NCI-H1436 treated with DMSO at 0.1 percent for 48 hours (cell line): ENCODE measurements at regions not wholly inside any gene's neighbourhood (a gene's known extent, or its start where the extent isn't known, plus 50 kb on each side); places are given as distances from the start of the nearest gene placed in this dataset.

Experiments
- DNase-seq: peaks from one replicate; lab custom pipeline; 2025; lab: John Stamatoyannopoulos, UW

DNA sequence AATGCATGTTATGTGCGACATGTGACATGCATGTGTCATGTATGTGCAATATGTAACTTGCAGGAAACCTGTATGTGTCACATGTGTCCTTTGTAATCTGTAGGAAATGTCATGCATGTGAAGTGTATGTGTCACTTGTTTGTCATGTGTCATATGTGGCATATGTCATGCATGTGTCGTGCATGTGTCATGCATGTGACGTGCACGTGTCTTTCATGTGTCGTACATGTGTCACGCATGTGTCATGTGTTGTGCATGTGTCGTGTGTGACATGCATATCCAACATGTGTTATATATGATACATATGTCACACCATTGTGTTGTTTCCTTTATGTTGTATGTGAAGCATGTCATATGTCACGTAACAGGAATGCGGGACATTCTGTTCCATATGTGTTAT lies 2153.2 kb upstream of the PIK3C3 start:
- DNase-seq: no peak

DNA sequence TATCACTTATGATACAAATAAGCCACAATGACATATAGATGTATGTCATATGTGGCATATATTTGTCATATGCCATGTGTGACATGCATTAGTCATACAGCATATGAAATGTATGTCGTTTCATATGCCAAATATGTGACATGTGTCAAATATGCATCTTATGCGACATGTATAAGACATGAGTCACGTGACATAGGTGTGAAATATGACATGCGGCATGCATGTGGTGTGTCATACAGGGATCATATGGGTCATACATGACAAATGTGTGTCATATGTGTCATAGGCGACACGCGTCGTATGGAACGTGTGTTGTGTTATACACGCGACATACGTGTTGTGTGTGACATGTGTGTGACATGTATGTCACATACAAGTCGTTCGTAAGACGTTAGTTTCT lies 2154.0 kb upstream of the PIK3C3 start:
- DNase-seq: no peak

- DNase-seq: no peak
These were observed 2156.0 kb upstream of the PIK3C3 start for GRCh38 chr18:39799006-39799405.

GRCh38 chr18:39796393-39796792 lies 2158.6 kb upstream of the PIK3C3 start:
- no peak for DNase-seq

DNA sequence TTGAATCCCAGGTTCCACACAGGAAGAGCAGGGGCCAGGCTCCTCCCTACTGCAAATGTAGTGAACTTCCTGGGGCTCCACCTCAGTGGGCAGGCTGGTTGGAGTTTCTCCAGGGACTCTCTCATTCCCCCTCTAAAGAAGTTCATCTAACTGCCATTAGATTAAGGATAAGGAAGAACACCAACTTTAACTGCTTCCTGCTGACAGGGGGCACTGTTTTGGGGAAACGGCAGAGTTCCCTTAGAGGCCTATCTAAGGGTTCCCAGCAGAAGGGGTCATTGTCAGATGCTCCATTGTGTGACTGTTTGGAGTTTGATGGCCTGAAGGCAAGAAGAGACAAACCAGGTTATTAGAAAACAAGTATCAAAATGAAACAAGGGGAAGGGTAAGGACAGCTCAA lies 2159.7 kb upstream of the PIK3C3 start:
- DNase-seq: no peak

DNA sequence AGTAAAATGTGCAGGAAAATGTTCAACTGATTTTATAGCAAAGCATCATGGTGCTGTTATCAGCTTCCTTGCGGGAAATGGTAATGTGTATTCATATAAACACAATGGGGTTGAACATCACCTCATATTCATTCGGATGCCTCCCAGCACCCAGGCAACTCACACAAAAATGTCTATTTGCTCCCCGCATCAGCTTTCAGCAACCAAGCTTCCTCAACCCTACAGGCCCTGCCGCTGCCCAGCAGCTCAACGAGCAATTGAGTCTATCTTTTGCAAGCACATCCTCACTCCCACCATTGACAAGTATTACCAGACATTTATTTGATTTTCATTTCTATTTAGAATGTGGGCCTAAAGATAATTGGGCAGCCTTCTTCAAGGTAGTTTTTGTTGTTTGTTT lies 2161.4 kb upstream of the PIK3C3 start:
- DNase-seq: no peak

DNA sequence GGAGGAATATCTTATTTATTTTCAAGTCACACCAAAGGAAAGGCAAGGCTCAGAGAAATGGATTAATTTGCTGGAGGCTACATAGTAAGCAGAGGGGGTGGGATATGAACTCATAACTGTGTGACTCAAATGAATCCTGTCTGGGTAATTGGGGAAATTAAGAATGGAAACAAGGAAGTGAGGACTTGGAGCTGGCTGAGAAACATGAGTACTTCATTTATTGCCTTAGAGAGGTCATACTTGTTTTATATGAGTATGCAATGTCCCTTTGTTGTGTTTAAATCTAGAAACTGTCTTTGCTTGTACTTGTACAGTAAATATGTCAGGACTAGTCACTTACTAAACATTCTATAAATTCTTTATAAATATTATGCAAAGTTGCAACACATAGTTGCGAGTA lies 2166.7 kb upstream of the PIK3C3 start:
- DNase-seq: no peak

- DNase-seq: no peak
These were observed 2168.6 kb upstream of the PIK3C3 start for GRCh38 chr18:39786477-39786876.

DNA sequence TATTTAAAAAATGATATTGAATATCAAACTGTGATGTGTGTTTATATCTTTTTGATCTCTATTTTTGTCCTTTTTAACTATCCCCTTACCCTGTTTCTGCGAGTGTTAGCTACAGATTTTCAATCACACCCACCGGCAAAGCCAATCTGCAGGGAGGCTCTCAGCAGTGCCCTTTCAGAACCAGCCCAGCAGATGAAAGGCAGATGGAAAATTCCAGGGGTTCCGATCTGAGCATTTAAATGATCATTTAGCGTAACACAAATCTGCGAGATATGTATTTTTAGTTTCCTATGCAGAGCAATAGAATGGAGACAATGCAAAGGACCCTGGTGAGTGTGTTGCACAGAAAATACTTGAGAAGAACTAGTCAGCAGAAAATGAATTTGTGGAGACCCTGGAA lies 2170.5 kb upstream of the PIK3C3 start:
- no peak for DNase-seq

GRCh38 chr18:39781565-39781964 lies 2173.5 kb upstream of the PIK3C3 start:
- DNase-seq: no peak

DNA sequence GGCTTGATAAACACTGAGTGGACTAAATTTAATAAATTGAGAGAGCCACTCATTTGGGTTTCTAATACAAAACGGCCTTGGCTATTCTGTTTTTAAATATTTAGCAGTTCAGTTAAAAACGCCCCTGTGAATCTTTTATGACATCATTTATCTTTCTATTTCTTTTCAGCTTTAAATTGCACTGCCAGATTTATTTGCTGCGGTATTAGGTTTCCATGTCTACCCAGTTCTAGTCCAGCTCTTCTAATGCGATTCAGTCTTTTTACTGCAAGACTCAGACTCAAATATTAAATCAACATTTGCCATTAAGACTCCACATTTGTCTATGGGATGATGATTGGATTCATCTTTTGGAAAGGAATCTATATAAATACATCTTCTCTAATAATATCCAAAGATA lies 2174.3 kb upstream of the PIK3C3 start:
- DNase-seq: no peak

- no peak for DNase-seq
These were observed 2175.1 kb upstream of the PIK3C3 start for GRCh38 chr18:39779926-39780325.

DNA sequence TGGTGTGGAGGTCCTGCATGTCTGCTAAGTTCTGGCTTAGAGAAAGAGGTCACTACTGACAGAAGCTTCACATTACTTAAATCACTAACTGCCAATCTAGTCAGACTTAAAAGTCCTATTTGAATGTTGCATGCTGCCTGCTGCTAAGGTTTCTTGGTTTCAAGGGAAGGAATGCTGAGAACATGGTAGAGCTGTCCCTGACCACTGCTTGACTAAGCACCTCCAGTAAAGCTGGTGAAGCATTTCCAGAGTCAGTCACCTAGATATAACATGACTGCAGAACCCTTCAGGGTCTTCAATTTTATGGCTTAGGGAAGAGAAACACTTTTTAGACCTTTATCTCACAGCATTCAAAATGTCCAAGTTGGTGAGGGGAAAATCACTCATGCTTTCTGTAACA lies 2178.3 kb upstream of the PIK3C3 start:
- no peak for DNase-seq

DNA sequence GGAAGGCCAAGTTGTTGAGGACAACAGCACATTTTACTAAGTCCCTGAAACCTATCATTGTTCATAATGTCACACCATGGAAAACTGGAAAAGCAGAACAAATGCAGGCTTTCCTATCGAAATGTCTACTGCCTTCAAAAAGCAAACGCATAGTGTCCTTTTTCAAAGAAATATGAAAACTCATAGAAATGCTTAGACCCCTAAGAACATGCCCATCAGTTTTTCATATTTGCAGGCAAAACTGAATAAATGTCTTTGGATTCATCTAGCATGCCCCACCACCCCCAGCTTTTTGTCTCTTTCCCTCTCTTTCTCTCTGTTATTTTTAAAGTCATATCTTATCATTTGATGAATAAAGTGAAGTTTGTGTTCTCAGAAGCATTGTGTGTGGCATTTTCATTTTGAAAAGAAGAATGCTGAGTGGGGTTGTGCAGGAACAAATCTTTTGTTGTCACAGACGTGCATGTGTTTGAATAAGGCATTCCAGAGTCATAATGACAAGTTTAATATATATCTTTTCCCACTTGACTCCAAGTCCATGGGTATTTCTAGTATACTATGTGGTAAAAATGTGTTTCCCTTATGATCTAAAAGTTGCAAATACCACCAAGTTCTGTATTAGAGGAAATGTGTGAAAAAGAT lies 2180.0 kb upstream of the PIK3C3 start:
- DNase-seq: no peak

DNA sequence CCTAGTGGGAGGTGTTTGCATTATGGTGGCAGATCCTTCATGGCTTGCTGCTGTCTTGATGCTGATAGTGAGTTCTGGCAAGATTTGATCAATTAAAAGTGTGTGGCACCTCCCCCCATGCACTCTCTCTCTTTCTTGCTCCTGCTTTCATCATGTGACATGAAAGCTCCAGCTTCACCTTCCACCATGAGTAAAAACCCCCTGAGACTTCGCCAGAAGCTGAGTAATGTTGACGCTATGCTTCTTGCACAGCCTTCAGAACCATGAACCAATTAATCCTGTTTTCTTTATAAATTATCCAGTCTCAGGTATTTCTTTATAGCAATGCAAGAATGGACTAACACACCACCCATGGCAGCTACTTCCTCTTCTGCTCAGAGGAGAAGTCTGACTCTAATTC lies 2181.4 kb upstream of the PIK3C3 start:
- no peak for DNase-seq

- DNase-seq: no peak
These were observed 2182.7 kb upstream of the PIK3C3 start for GRCh38 chr18:39772155-39772919.

- DNase-seq: no peak
These were observed 2184.6 kb upstream of the PIK3C3 start for GRCh38 chr18:39770399-39770798.

DNA sequence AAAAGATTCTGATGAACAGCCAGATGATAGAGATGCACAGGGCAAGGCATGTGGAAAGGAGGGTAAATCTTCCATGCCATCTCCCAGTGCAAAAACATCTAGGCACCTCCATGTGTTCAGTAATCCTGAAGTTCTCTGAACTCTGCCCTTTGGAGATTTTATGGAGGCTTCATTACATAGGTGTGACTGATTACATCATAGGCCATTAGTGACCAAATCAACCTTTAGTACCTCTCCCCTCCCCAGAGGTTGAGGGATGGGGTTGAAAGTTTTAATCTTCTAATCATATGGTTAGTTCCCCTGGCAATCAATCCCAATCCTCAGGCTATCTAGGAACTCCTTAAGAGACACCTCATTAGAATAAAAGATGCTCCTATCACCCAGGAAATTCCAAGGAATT lies 2190.2 kb upstream of the PIK3C3 start:
- no peak for DNase-seq

DNA sequence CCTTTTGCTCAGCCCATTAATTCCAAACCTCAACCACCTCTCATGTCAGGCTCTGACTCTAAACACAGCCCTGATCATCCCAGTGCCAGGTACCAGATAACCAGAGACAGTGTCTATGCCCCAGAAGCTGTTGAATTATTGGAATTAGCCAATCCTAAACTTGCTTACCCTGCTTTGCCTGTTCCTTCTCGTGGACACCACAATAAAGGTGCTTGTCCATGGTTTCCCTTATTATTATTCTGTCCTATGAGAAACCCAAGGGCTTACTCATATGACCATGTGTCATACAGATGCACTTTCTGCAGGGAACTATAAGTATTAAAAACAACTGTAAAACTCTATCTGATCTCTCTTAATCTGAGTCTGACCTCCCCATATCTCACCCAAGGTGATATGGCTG lies 2193.8 kb upstream of the PIK3C3 start:
- DNase-seq: no peak

DNA sequence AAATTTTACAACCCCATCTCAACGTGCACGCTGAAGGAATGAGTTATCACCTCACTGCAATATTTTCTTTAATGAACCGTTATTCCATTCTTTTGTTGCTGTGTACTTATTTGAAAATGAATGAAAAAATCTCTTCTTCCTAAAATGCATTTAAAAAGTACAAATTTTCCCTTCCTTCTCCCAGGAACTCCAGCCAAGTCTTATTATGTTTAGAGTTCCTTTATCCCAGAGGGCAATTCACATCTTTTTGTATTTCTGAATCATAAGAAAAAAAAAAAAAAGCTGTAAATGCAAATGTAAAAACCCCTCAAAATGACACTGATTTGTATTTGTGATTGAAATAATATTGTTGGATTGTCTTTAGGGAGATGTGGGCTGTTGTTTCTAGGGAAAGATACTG lies 2194.3 kb upstream of the CELF4 start:
- DNase-seq: no peak

DNA sequence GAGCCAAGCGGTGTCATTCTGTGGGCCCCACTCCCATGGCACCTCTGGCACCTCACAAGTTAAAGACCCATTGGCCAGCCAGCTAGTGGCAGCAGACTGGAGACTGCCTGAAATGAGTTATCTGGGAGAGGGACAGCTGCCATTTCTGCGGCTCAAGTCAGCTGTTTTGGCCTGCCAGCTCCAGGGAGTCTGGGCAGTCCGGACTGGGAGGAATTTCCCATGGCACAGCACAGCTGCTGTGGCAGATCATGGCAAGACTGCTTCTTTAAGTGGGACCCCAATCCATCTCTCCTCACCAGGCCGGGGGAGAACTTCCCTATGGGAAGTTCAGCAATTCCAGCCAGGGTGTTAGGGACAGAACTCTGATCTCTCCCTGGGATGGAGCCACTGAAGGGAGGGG lies 2187.6 kb upstream of the CELF4 start:
- DNase-seq: no peak

GRCh38 chr18:39752351-39752750 lies 2186.8 kb upstream of the CELF4 start:
- no peak for DNase-seq

GRCh38 chr18:39751921-39752320 lies 2186.3 kb upstream of the CELF4 start:
- DNase-seq: no peak

DNA sequence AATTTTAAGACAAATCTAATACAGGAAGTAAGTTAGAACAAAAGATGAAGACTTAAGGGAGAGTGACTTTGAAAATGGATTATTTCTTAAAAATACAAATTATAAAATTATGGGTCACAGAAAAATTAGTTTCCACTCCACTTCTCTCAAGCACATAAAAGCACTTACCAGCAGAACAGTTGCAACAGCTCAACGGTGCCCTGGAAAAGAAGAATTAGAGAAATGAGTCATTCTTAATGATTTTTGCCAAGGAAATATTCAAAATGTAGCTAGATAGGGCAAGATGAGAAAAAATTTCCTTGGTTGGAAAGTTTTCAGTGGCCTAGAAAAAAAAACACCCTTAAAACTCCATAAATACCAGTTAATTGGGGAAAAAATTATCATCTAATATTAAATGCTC lies 2185.6 kb upstream of the CELF4 start:
- DNase-seq: no peak
